ENCODE measurements at regions not wholly inside any gene's neighbourhood (a gene's known extent, or its start where the extent isn't known, plus 50 kb on each side); places are given as distances from the start of the nearest gene placed in this dataset.

- no peak overlapping the region for H3K9ac ChIP-seq (ENCODE audit: low read length in 5 of 5)
- no peak overlapping the region for H3K4me3 ChIP-seq (ENCODE audit: low read depth in 1 of 5, low read length in 5 of 5)
- peaks cover 0 to 22% (median 12%) of the 10 kb centered on the region in 5 donors for H3K27me3 ChIP-seq (ENCODE audit: control insufficient read depth in 5 of 5, insufficient read depth in 4 of 5, low read length in 5 of 5)
- no peaks in the 10 kb centered on the region for H3K4me1 ChIP-seq (ENCODE audit: control insufficient read depth in 5 of 5, insufficient read depth in 5 of 5, low read length in 5 of 5)
- H3K27ac ChIP-seq (ENCODE audit: low read depth, low read length): no peak overlapping the region
- H3K36me3 ChIP-seq (ENCODE audit: control insufficient read depth in 5 of 5, insufficient read depth in 5 of 5, low read length in 5 of 5): no peaks in the 10 kb centered on the region
- H3K9me3 ChIP-seq (ENCODE audit: control insufficient read depth in 5 of 5, low read length in 5 of 5): peaks cover 0 to 13% (median 8%) of the 10 kb centered on the region in 5 donors
These were observed 117.6 kb downstream of the ZNF280B start for GRCh38 chr22:22390989-22391388.

- H3K4me3 ChIP-seq (ENCODE audit: low read depth in 1 of 5, low read length in 5 of 5): no peak overlapping the region
- peaks cover 0 to under 1% (median 0%) of the 10 kb centered on the region in 5 donors for H3K4me1 ChIP-seq (ENCODE audit: control insufficient read depth in 5 of 5, insufficient read depth in 5 of 5, low read length in 5 of 5)
- no peak overlapping the region for H3K27ac ChIP-seq (ENCODE audit: low read depth, low read length)
- no peaks in the 10 kb centered on the region for H3K36me3 ChIP-seq (ENCODE audit: control insufficient read depth in 5 of 5, insufficient read depth in 5 of 5, low read length in 5 of 5)
- peaks cover 0 to 23% (median 11%) of the 10 kb centered on the region in 5 donors for H3K27me3 ChIP-seq (ENCODE audit: control insufficient read depth in 5 of 5, insufficient read depth in 4 of 5, low read length in 5 of 5)
- H3K9me3 ChIP-seq (ENCODE audit: control insufficient read depth in 5 of 5, low read length in 5 of 5): peaks cover 0 to 13% (median 8%) of the 10 kb centered on the region in 5 donors
- no peak overlapping the region for H3K9ac ChIP-seq (ENCODE audit: low read length in 5 of 5)
These were observed 117.0 kb downstream of the ZNF280B start for GRCh38 chr22:22391543-22391942.

- H3K9me3 ChIP-seq (ENCODE audit: control insufficient read depth in 5 of 5, low read length in 5 of 5): peaks cover 0 to 13% (median 8%) of the 10 kb centered on the region in 5 donors
- no peak overlapping the region for H3K9ac ChIP-seq (ENCODE audit: low read length in 5 of 5)
- peaks cover 4 to 21% (median 13%) of the 10 kb centered on the region in 5 donors for H3K27me3 ChIP-seq (ENCODE audit: control insufficient read depth in 5 of 5, insufficient read depth in 4 of 5, low read length in 5 of 5)
- no peaks in the 10 kb centered on the region for H3K36me3 ChIP-seq (ENCODE audit: control insufficient read depth in 5 of 5, insufficient read depth in 5 of 5, low read length in 5 of 5)
- no peak overlapping the region for H3K27ac ChIP-seq (ENCODE audit: low read depth, low read length)
- no peak overlapping the region for H3K4me3 ChIP-seq (ENCODE audit: low read depth in 1 of 5, low read length in 5 of 5)
- peaks cover 0 to 3% (median 1%) of the 10 kb centered on the region in 5 donors for H3K4me1 ChIP-seq (ENCODE audit: control insufficient read depth in 5 of 5, insufficient read depth in 5 of 5, low read length in 5 of 5)
These were observed 116.4 kb downstream of the ZNF280B start for GRCh38 chr22:22392131-22392530.

GRCh38 chr22:22394591-22394990 lies 114.0 kb downstream of the ZNF280B start:
- Histone ChIP-seq H3K27me3 (ENCODE audit: control insufficient read depth in 5 of 5, insufficient read depth in 4 of 5, low read length in 5 of 5) (peaks cover 12 to 20% (median 16%) of the 10 kb centered on the region in 5 donors), H3K4me1 (ENCODE audit: control insufficient read depth in 5 of 5, insufficient read depth in 5 of 5, low read length in 5 of 5) (peaks cover 0 to 7% (median 4%) of the 10 kb centered on the region in 5 donors), H3K9me3 (ENCODE audit: control insufficient read depth in 5 of 5, low read length in 5 of 5) (peaks cover 0 to 13% (median 8%) of the 10 kb centered on the region in 5 donors), H3K27ac (ENCODE audit: low read depth, low read length) (no peak overlapping the region), H3K9ac (ENCODE audit: low read length in 5 of 5) (no peak overlapping the region), H3K36me3 (ENCODE audit: control insufficient read depth in 5 of 5, insufficient read depth in 5 of 5, low read length in 5 of 5) (no peaks in the 10 kb centered on the region), H3K4me3 (ENCODE audit: low read depth in 1 of 5, low read length in 5 of 5) (no peak overlapping the region)

GRCh38 chr22:22395245-22395644 lies 113.3 kb downstream of the ZNF280B start:
- H3K27ac ChIP-seq (ENCODE audit: low read depth, low read length): no peak overlapping the region
- H3K4me3 ChIP-seq (ENCODE audit: low read depth in 1 of 5, low read length in 5 of 5): no peak overlapping the region
- H3K9ac ChIP-seq (ENCODE audit: low read length in 5 of 5): no peak overlapping the region
- no peaks in the 10 kb centered on the region for H3K36me3 ChIP-seq (ENCODE audit: control insufficient read depth in 5 of 5, insufficient read depth in 5 of 5, low read length in 5 of 5)
- peaks cover 12 to 25% (median 16%) of the 10 kb centered on the region in 5 donors for H3K27me3 ChIP-seq (ENCODE audit: control insufficient read depth in 5 of 5, insufficient read depth in 4 of 5, low read length in 5 of 5)
- H3K4me1 ChIP-seq (ENCODE audit: control insufficient read depth in 5 of 5, insufficient read depth in 5 of 5, low read length in 5 of 5): peaks cover 0 to 7% (median 4%) of the 10 kb centered on the region in 5 donors
- peaks cover 0 to 13% (median 8%) of the 10 kb centered on the region in 5 donors for H3K9me3 ChIP-seq (ENCODE audit: control insufficient read depth in 5 of 5, low read length in 5 of 5)

GRCh38 chr22:22396741-22397291 lies 111.7 kb downstream of the ZNF280B start:
- no peak overlapping the region for H3K9ac ChIP-seq (ENCODE audit: low read length in 5 of 5)
- no peak overlapping the region for H3K4me3 ChIP-seq (ENCODE audit: low read depth in 1 of 5, low read length in 5 of 5)
- no peak overlapping the region for H3K27ac ChIP-seq (ENCODE audit: low read depth, low read length)
- H3K4me1 ChIP-seq (ENCODE audit: control insufficient read depth in 5 of 5, insufficient read depth in 5 of 5, low read length in 5 of 5): peaks cover 0 to 7% (median 4%) of the 10 kb centered on the region in 5 donors
- no peaks in the 10 kb centered on the region for H3K36me3 ChIP-seq (ENCODE audit: control insufficient read depth in 5 of 5, insufficient read depth in 5 of 5, low read length in 5 of 5)
- H3K9me3 ChIP-seq (ENCODE audit: control insufficient read depth in 5 of 5, low read length in 5 of 5): peaks cover 0 to 13% (median 7%) of the 10 kb centered on the region in 5 donors
- peaks cover 5 to 21% (median 12%) of the 10 kb centered on the region in 5 donors for H3K27me3 ChIP-seq (ENCODE audit: control insufficient read depth in 5 of 5, insufficient read depth in 4 of 5, low read length in 5 of 5)

- H3K27ac ChIP-seq (ENCODE audit: low read depth, low read length): peak overlapping the region; percentile 3
- no peak overlapping the region for H3K4me3 ChIP-seq (ENCODE audit: low read depth in 1 of 5, low read length in 5 of 5)
These were observed 111.2 kb downstream of the ZNF280B start for GRCh38 chr22:22397292-22397870.

GRCh38 chr22:22397875-22398524 lies 110.5 kb downstream of the ZNF280B start:
- Histone ChIP-seq H3K4me1 (ENCODE audit: control insufficient read depth in 5 of 5, insufficient read depth in 5 of 5, low read length in 5 of 5) (peaks cover 0 to 7% (median 4%) of the 10 kb centered on the region in 5 donors), H3K27me3 (ENCODE audit: control insufficient read depth in 5 of 5, insufficient read depth in 4 of 5, low read length in 5 of 5) (peaks cover 4 to 17% (median 12%) of the 10 kb centered on the region in 5 donors), H3K9me3 (ENCODE audit: control insufficient read depth in 5 of 5, low read length in 5 of 5) (peaks cover 0 to 9% (median 0%) of the 10 kb centered on the region in 5 donors), H3K4me3 (ENCODE audit: low read depth in 1 of 5, low read length in 5 of 5) (no peak overlapping the region), H3K9ac (ENCODE audit: low read length in 5 of 5) (no peak overlapping the region), H3K36me3 (ENCODE audit: control insufficient read depth in 5 of 5, insufficient read depth in 5 of 5, low read length in 5 of 5) (no peaks in the 10 kb centered on the region), H3K27ac (ENCODE audit: low read depth, low read length) (peak overlapping the region; percentile 3)

More at GRCh38 chr22:22397292-22397870, 111.2 kb downstream of the ZNF280B start:
- Histone ChIP-seq H3K9me3 (ENCODE audit: control insufficient read depth in 5 of 5, low read length in 5 of 5) (peaks cover 0 to 10% (median 2%) of the 10 kb centered on the region in 5 donors), H3K36me3 (ENCODE audit: control insufficient read depth in 5 of 5, insufficient read depth in 5 of 5, low read length in 5 of 5) (no peaks in the 10 kb centered on the region), H3K9ac (ENCODE audit: low read length in 5 of 5) (no peak overlapping the region), H3K4me1 (ENCODE audit: control insufficient read depth in 5 of 5, insufficient read depth in 5 of 5, low read length in 5 of 5) (peaks cover 0 to 7% (median 4%) of the 10 kb centered on the region in 5 donors), H3K27me3 (ENCODE audit: control insufficient read depth in 5 of 5, insufficient read depth in 4 of 5, low read length in 5 of 5) (peaks cover 4 to 17% (median 12%) of the 10 kb centered on the region in 5 donors)

GRCh38 chr22:22398530-22399327 lies 109.8 kb downstream of the ZNF280B start:
- Histone ChIP-seq H3K9me3 (ENCODE audit: control insufficient read depth in 5 of 5, low read length in 5 of 5) (peaks cover 0 to 3% (median 0%) of the 10 kb centered on the region in 5 donors), H3K4me1 (ENCODE audit: control insufficient read depth in 5 of 5, insufficient read depth in 5 of 5, low read length in 5 of 5) (peaks cover 0 to 7% (median 4%) of the 10 kb centered on the region in 5 donors), H3K27ac (ENCODE audit: low read depth, low read length) (no peak overlapping the region), H3K4me3 (ENCODE audit: low read depth in 1 of 5, low read length in 5 of 5) (no peak overlapping the region), H3K9ac (ENCODE audit: low read length in 5 of 5) (no peak overlapping the region), H3K27me3 (ENCODE audit: control insufficient read depth in 5 of 5, insufficient read depth in 4 of 5, low read length in 5 of 5) (peaks cover 4 to 17% (median 12%) of the 10 kb centered on the region in 5 donors), H3K36me3 (ENCODE audit: control insufficient read depth in 5 of 5, insufficient read depth in 5 of 5, low read length in 5 of 5) (no peaks in the 10 kb centered on the region)

Data from subcutaneous abdominal adipose tissue (tissue), 5 donors.